Common myeloid progenitor, CD34-positive (primary cell): ENCODE measurements at regions not wholly inside any gene's neighbourhood (a gene's known extent, or its start where the extent isn't known, plus 50 kb on each side); places are given as distances from the start of the nearest gene placed in this dataset.

Experiments
- CTCF ChIA-PET: fragments of 350-600 bp; sonication (Branson Sonifier 250); formaldehyde crosslinking; loops from one replicate; lab custom pipeline; 2021; ENCODE audit warnings: antibody characterized with exemption; lab: Charles Lee
- POLR2A ChIA-PET: fragments of 350-600 bp; sonication (Branson Sonifier 250); formaldehyde crosslinking; loops from one replicate; lab custom pipeline; 2021; ENCODE audit warnings: antibody characterized with exemption; lab: Charles Lee
- DNase-seq, 3 donors: peaks; one replicate each; pipeline versions ENCODE4 v3.0.0 to v3.0.0-alpha.2; 2013
- H3K27ac ChIP-seq, 2 experiments: 1 replicate in 1 of 2; 2 replicates in 1 of 2; pipeline ENCODE4 v1.7.0; 2013; ENCODE audit warnings: inconsistent platforms in 2 of 2, low read length in 2 of 2, mild to moderate bottlenecking in 2 of 2, low read depth in 1 of 2, moderate library complexity in 1 of 2; ENCODE audit not compliant: severe bottlenecking in 2 of 2, insufficient read depth in 1 of 2, poor library complexity in 1 of 2
- H3K27me3 ChIP-seq, 5 experiments: replicated peaks in 2 of 5; 1 replicate in 3 of 5; 2 replicates in 2 of 5; pipeline versions ENCODE4 v1.6.1 to v1.7.0; 2013; ENCODE audit warnings: low read length in 4 of 5, mild to moderate bottlenecking in 2 of 5, moderate library complexity in 2 of 5, inconsistent platforms in 1 of 5; ENCODE audit not compliant: insufficient read depth in 5 of 5, control insufficient read depth in 4 of 5
- H3K36me3 ChIP-seq, 4 experiments: 1 replicate in 2 of 4; 2 replicates in 2 of 4; pipeline versions ENCODE4 v1.6.1 to v1.7.0; 2013; ENCODE audit warnings: low read length in 3 of 4, control low read depth in 1 of 4, mild to moderate bottlenecking in 1 of 4; ENCODE audit not compliant: control insufficient read depth in 4 of 4, insufficient read depth in 4 of 4
- H3K4me1 ChIP-seq, 4 experiments: 1 replicate in 3 of 4; 2 replicates in 1 of 4; pipeline versions ENCODE4 v1.6.1 to v1.7.1; 2013; ENCODE audit warnings: low read length in 3 of 4, mild to moderate bottlenecking in 3 of 4, control low read depth in 1 of 4, inconsistent platforms in 1 of 4, moderate library complexity in 1 of 4; ENCODE audit not compliant: control insufficient read depth in 4 of 4, insufficient read depth in 4 of 4; ENCODE audit errors: control extremely low read depth in 1 of 4
- H3K4me3 ChIP-seq, 7 experiments: 1 replicate in 4 of 7; 2 replicates in 3 of 7; pipeline versions ENCODE4 v1.5.1 to v1.7.0; 2013; ENCODE audit warnings: mild to moderate bottlenecking in 7 of 7, low read length in 6 of 7, moderate library complexity in 6 of 7, inconsistent platforms in 2 of 7, low read depth in 2 of 7, control low read depth in 1 of 7; ENCODE audit not compliant: insufficient read depth in 4 of 7, control insufficient read depth in 1 of 7; ENCODE audit errors: extremely low read depth in 1 of 7
- H3K9me3 ChIP-seq, 5 experiments: 1 replicate in 4 of 5; 2 replicates in 1 of 5; pipeline versions ENCODE4 v1.6.1 to v1.7.1; 2013; ENCODE audit warnings: low read length in 4 of 5, mild to moderate bottlenecking in 2 of 5, inconsistent platforms in 1 of 5, low read depth in 1 of 5, moderate library complexity in 1 of 5; ENCODE audit not compliant: control insufficient read depth in 4 of 5, insufficient read depth in 2 of 5; ENCODE audit errors: control extremely low read depth in 1 of 5
- WGBS: methylation state at CpG from one replicate; pipeline ENCODE4 v1.1.5; 2013; ENCODE audit not compliant: insufficient coverage; 5-methylcytosine and 5-hydroxymethylcytosine counted together

DNA sequence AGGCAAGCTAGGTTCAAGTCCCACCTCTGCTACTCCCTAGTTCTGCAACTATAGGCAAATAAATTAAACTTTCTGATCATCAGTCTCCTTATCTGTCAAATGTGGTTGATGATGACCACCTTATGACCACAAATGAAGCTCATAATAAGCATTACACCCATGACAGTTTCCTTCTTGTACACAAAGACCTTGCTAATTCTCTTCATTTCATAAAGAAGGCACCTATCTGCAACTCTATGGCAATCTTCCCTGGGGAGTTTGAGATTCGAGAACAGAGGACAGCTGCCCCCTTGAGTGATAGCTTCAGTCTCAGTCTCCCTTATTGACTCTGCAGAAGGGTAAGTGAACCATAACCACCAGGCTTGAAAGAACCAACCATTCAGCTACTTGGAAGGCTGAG is 503.1 kb upstream of the DAB1 start:
- ChIA-PET POLR2A (interaction anchor here (0.6 kb wide), 1 partner anchor 25 kb away, joined by 3 read pairs; no protein-coding TSS in a partner anchor), CTCF (no interaction called here)
- Histone ChIP-seq H3K36me3 (no peaks in the 10 kb centered on the region), H3K9me3 (peaks cover 0 to 3% (median 0%) of the 10 kb centered on the region in 5 experiments), H3K4me3 (no peak overlapping the region), H3K27me3 (peaks cover 0 to 3% (median 0%) of the 10 kb centered on the region in 5 experiments), H3K27ac (no peak overlapping the region), H3K4me1 (no peaks in the 10 kb centered on the region)
- WGBS, result no CpG with 5 or more reads among the region's 1 CpG
- no peak for DNase-seq

DNA sequence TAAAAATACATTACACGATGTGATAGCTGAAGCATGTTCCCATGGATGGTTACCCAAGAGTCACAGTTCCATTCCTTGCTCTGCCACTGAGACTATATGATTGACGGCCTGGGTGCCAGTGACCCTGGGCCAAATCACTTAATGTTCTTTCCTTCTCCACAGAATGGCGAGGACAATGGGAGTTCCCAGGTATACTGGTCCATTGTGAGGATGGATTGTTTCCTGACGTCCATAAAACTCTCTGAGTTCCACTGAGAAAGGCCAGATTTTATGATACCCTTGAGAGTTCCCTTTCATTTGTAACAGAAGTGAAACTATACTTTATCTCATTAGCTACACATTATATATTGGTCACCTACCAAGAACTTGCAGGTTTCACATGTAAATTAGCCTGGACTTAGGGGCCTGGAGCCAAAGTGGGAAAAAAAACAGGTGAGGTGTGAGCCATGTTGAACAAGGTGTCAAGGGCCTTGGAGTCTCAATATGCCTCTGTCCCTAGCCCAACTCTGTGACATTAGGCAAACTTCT is 502.2 kb upstream of the DAB1 start:
- peaks cover 0 to 3% (median 0%) of the 10 kb centered on the region in 5 experiments for H3K27me3 ChIP-seq
- POLR2A ChIA-PET, result no interaction called here
- no peaks in the 10 kb centered on the region for H3K9me3 ChIP-seq
- no peak for DNase-seq
- H3K4me1 ChIP-seq, result no peaks in the 10 kb centered on the region
- no peak overlapping the region for H3K27ac ChIP-seq
- no peaks in the 10 kb centered on the region for H3K36me3 ChIP-seq
- no peak overlapping the region for H3K4me3 ChIP-seq
- 92% methylated on average over 4 of the region's 4 CpGs for WGBS
- CTCF ChIA-PET, result no interaction called here

DNA sequence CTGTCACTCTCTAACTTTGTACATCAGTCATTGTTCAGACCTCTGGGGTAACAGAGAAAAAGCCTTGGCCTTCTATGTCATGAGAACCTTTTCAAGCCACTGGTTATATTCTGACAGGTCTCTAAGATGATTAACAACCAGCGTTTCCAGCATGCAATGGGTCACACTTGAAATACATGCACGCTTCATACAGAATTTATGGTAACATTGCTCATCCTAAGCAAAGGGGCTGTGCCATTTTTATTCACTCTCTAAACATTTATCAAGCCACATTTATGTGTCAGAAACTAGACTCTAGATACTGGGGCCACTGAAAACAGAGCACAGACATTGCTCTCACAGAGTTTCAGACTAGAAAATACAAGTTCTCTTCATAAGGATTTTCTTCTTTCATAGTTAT is 501.4 kb upstream of the DAB1 start:
- WGBS, result 86% methylated on average over 2 of the region's 2 CpGs
- Histone ChIP-seq H3K36me3 (no peaks in the 10 kb centered on the region), H3K27ac (no peak overlapping the region), H3K4me1 (no peaks in the 10 kb centered on the region), H3K4me3 (no peak overlapping the region), H3K9me3 (no peaks in the 10 kb centered on the region), H3K27me3 (peaks cover 0 to 3% (median 0%) of the 10 kb centered on the region in 5 experiments)
- no peak for DNase-seq
- POLR2A ChIA-PET, result no interaction called here
- CTCF ChIA-PET, result no interaction called here

- POLR2A ChIA-PET, result no interaction called here
- Histone ChIP-seq H3K36me3 (no peaks in the 10 kb centered on the region), H3K27ac (no peak overlapping the region), H3K4me1 (no peaks in the 10 kb centered on the region), H3K9me3 (peaks cover 0 to 4% (median 0%) of the 10 kb centered on the region in 5 experiments), H3K4me3 (no peak overlapping the region), H3K27me3 (no peaks in the 10 kb centered on the region)
- DNase-seq, result no peak
- CTCF ChIA-PET, result no interaction called here
Observed at GRCh38 chr1:57922130-57922529, 498.3 kb upstream of the DAB1 start.

DNA sequence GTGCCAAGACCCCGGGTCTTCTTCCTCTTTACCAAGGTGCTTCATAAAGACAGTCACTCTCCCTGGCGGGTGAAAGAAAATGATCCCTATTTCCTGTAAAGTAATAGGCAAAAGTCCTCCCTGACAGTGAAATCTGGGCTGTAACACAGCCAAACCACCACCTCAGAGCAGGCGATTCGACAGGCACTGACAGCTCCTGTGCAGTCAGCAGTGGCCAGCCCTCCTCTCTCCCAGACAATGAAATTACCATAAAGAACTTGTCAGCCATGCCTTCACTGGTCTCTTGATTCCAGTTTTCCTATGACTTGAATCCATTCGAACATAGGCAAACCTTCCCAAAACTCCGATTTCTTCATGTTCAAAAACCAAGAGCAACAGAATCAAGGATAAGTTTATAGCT is 492.2 kb upstream of the DAB1 start:
- peaks cover 0 to 6% (median 0%) of the 10 kb centered on the region in 5 experiments for H3K9me3 ChIP-seq
- no peak for DNase-seq
- no peaks in the 10 kb centered on the region for H3K27me3 ChIP-seq
- no peak overlapping the region for H3K27ac ChIP-seq
- CTCF ChIA-PET, result no interaction called here
- 95% methylated on average over 4 of the region's 6 CpGs for whole genome bisulfite sequencing
- H3K36me3 ChIP-seq, result no peaks in the 10 kb centered on the region
- POLR2A ChIA-PET, result no interaction called here
- H3K4me1 ChIP-seq, result no peaks in the 10 kb centered on the region
- no peak overlapping the region for H3K4me3 ChIP-seq

- ChIA-PET POLR2A (no interaction called here), CTCF (no interaction called here)
- H3K4me3 ChIP-seq, result no peak overlapping the region
Observed at GRCh38 chr1:57911427-57911826, 487.6 kb upstream of the DAB1 start.

DNA sequence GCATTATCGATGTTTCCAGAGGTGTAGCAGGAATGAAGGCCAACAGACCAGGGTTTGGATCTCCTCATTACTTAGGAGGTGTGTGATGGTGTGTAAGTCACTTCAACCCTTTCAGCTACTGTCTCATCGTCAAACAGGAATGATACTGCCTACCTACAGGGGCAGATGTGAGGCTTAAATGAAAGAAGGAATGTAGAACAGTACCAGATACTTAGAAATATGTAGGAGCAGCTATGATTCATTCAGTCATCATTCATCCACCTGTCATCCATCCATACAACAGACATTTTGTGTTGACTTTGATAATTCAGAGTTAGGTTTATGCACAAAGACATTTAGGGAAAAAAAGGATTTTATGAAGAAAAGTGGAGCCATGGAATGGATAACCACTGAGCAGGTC is 486.9 kb upstream of the DAB1 start:
- Histone ChIP-seq H3K4me3 (no peak overlapping the region), H3K4me1 (no peaks in the 10 kb centered on the region), H3K36me3 (no peaks in the 10 kb centered on the region), H3K27ac (no peak overlapping the region), H3K27me3 (no peaks in the 10 kb centered on the region), H3K9me3 (peaks cover 0 to 2% (median 0%) of the 10 kb centered on the region in 5 experiments)
- POLR2A ChIA-PET, result no interaction called here
- CTCF ChIA-PET, result no interaction called here
- no peak for DNase-seq
- 90% methylated on average over 2 of the region's 2 CpGs for WGBS

More at GRCh38 chr1:57911427-57911826, 487.6 kb upstream of the DAB1 start:
- Histone ChIP-seq H3K36me3 (no peaks in the 10 kb centered on the region), H3K4me1 (no peaks in the 10 kb centered on the region), H3K27ac (no peak overlapping the region), H3K9me3 (peaks cover 0 to 2% (median 0%) of the 10 kb centered on the region in 5 experiments), H3K27me3 (no peaks in the 10 kb centered on the region)
- DNase-seq, result no peak
- 93% methylated on average over 3 of the region's 4 CpGs for WGBS
